LNCAP (cell line): ENCODE measurements at regions not wholly inside any gene's neighbourhood (a gene's known extent, or its start where the extent isn't known, plus 50 kb on each side); places are given as distances from the start of the nearest gene placed in this dataset.

Experiments used
- CTCF ChIP-seq: fragments of 450-650 bp; IDR thresholded peaks from 2 replicates; pipeline ENCODE4 v1.5.1; 2017; ENCODE audit warnings: mild to moderate bottlenecking

GRCh38 chrX:10929747-10930146 is 181.4 kb upstream of the HCCS start:
- TF ChIP-seq CTCF = no peak

- no peak for TF ChIP-seq CTCF
These were observed 181.0 kb upstream of the HCCS start for GRCh38 chrX:10930151-10930550.

GRCh38 chrX:10931976-10932375 is 179.2 kb upstream of the HCCS start:
- no peak for TF ChIP-seq CTCF

GRCh38 chrX:10932842-10933440 is 178.2 kb upstream of the HCCS start:
- no peak for TF ChIP-seq CTCF

- TF ChIP-seq CTCF = no peak
These were observed 175.6 kb upstream of the HCCS start for GRCh38 chrX:10935501-10935900.

- TF ChIP-seq CTCF = no peak
These were observed 174.2 kb upstream of the HCCS start for GRCh38 chrX:10936976-10937375.

GRCh38 chrX:10938365-10938923 is 172.7 kb upstream of the HCCS start:
- TF ChIP-seq CTCF = no peak

- TF ChIP-seq CTCF = no peak
These were observed 171.7 kb upstream of the HCCS start for GRCh38 chrX:10939424-10939823.
